ENCODE measurements at regions not wholly inside any gene's neighbourhood (a gene's known extent, or its start where the extent isn't known, plus 50 kb on each side); places are given as distances from the start of the nearest gene placed in this dataset.

DNA sequence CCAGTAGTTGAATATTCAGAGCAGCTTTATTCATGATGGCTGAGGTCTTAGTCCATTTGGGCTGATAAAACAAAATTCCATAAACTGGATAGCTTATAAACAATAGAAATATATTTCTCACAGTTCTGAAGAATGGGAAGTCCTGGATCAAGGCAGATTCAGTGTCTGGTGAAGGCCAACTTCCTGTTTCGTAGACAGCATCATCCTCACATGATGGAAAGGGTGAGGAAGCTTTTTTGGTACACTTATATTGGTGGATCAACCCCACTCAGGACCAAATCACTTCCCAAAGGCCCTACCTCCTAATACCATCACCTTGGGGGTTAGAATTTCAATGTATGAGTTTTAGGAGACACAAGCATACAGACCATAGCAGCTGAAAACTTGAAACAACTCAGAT, 224.2 kb downstream of the CYB561 start:
- Histone ChIP-seq H3K4me3 (ENCODE audit: low read length) (no peak overlapping the region), H2AFZ (ENCODE audit: low read depth, low read length) (no peak overlapping the region), H4K20me1 (ENCODE audit: insufficient read depth) (no peaks in the 10 kb centered on the region), H3F3A (ENCODE audit: insufficient read depth, low read length, poor library complexity, severe bottlenecking) (no peaks in the 10 kb centered on the region), H3K4me2 (ENCODE audit: low read length) (no peak overlapping the region), H3K27me3 (ENCODE audit: insufficient read depth, low read depth, low read length) (no peaks in the 10 kb centered on the region), H3K27ac (ENCODE audit: low read length) (no peak overlapping the region), H3K9me2 (ENCODE audit: insufficient read depth, low read length) (no peaks in the 10 kb centered on the region), H3K9me3 (ENCODE audit: low read length) (no peaks in the 10 kb centered on the region), H3K9ac (ENCODE audit: low read length) (no peak overlapping the region), H3K36me3 (ENCODE audit: insufficient read depth, low read length) (no peaks in the 10 kb centered on the region), H3K79me2 (replicated peaks; ENCODE audit: insufficient read depth, low read length) (no peaks in the 10 kb centered on the region)
- no peak for TF ChIP-seq POLR2AphosphoS5 (IDR thresholded peaks at IDR 0.05)
- TF ChIP-seq, protein P1, sequence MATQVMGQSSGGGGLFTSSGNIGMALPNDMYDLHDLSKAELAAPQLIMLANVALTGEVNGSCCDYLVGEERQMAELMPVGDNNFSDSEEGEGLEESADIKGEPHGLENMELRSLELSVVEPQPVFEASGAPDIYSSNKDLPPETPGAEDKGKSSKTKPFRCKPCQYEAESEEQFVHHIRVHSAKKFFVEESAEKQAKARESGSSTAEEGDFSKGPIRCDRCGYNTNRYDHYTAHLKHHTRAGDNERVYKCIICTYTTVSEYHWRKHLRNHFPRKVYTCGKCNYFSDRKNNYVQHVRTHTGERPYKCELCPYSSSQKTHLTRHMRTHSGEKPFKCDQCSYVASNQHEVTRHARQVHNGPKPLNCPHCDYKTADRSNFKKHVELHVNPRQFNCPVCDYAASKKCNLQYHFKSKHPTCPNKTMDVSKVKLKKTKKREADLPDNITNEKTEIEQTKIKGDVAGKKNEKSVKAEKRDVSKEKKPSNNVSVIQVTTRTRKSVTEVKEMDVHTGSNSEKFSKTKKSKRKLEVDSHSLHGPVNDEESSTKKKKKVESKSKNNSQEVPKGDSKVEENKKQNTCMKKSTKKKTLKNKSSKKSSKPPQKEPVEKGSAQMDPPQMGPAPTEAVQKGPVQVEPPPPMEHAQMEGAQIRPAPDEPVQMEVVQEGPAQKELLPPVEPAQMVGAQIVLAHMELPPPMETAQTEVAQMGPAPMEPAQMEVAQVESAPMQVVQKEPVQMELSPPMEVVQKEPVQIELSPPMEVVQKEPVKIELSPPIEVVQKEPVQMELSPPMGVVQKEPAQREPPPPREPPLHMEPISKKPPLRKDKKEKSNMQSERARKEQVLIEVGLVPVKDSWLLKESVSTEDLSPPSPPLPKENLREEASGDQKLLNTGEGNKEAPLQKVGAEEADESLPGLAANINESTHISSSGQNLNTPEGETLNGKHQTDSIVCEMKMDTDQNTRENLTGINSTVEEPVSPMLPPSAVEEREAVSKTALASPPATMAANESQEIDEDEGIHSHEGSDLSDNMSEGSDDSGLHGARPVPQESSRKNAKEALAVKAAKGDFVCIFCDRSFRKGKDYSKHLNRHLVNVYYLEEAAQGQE (IDR thresholded peaks at IDR 0.05; ENCODE audit: borderline replicate concordance) = no peak
- no peak for TF ChIP-seq EZH2 (IDR thresholded peaks at IDR 0.05; ENCODE audit: borderline replicate concordance, insufficient read depth, low read length, poor library complexity, severe bottlenecking)
- no peak for TF ChIP-seq TAF1 (IDR thresholded peaks at IDR 0.05; ENCODE audit: low read depth)
- TF ChIP-seq MXI1 (conservative IDR thresholded peaks at IDR 0.05; ENCODE audit: poor library complexity, severe bottlenecking) = no peak
- TF ChIP-seq EP300 (conservative IDR thresholded peaks at IDR 0.05; ENCODE audit: poor library complexity, severe bottlenecking) = no peak
- TF ChIP-seq, protein P2, sequence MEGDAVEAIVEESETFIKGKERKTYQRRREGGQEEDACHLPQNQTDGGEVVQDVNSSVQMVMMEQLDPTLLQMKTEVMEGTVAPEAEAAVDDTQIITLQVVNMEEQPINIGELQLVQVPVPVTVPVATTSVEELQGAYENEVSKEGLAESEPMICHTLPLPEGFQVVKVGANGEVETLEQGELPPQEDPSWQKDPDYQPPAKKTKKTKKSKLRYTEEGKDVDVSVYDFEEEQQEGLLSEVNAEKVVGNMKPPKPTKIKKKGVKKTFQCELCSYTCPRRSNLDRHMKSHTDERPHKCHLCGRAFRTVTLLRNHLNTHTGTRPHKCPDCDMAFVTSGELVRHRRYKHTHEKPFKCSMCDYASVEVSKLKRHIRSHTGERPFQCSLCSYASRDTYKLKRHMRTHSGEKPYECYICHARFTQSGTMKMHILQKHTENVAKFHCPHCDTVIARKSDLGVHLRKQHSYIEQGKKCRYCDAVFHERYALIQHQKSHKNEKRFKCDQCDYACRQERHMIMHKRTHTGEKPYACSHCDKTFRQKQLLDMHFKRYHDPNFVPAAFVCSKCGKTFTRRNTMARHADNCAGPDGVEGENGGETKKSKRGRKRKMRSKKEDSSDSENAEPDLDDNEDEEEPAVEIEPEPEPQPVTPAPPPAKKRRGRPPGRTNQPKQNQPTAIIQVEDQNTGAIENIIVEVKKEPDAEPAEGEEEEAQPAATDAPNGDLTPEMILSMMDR (IDR thresholded peaks at IDR 0.05; ENCODE audit: poor library complexity, severe bottlenecking) = no peak

DNA sequence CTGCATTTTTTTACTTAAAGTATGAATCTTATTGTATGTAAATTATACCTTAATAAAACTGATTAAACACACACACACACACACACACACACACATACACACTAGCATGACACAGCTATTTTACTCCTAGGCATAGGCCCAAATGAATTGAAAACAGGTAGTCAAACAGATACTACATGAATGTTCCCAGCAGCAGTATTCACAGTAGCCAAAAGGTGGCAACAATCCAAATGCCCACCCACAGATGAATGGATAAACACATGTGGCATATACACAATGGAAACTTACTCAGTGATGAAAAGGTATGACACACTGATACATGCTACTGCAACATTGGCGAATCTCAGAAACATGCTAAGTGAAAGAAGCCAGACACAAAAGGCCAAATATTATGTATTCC, 223.5 kb downstream of the CYB561 start:
- Histone ChIP-seq H3K79me2 (replicated peaks; ENCODE audit: insufficient read depth, low read length) (no peaks in the 10 kb centered on the region), H3K36me3 (ENCODE audit: insufficient read depth, low read length) (no peaks in the 10 kb centered on the region), H3K9me3 (ENCODE audit: low read length) (no peaks in the 10 kb centered on the region), H3K9me2 (ENCODE audit: insufficient read depth, low read length) (no peaks in the 10 kb centered on the region), H4K20me1 (ENCODE audit: insufficient read depth) (no peaks in the 10 kb centered on the region), H2AFZ (ENCODE audit: low read depth, low read length) (no peak overlapping the region), H3K27me3 (ENCODE audit: insufficient read depth, low read depth, low read length) (no peaks in the 10 kb centered on the region), H3K27ac (ENCODE audit: low read length) (no peak overlapping the region), H3K4me2 (ENCODE audit: low read length) (no peak overlapping the region), H3F3A (ENCODE audit: insufficient read depth, low read length, poor library complexity, severe bottlenecking) (no peaks in the 10 kb centered on the region), H3K4me3 (ENCODE audit: low read length) (no peak overlapping the region), H3K9ac (ENCODE audit: low read length) (no peak overlapping the region)
- TF ChIP-seq RAD21 (conservative IDR thresholded peaks at IDR 0.05) (no peak), TAF1 (IDR thresholded peaks at IDR 0.05; ENCODE audit: low read depth) (no peak), EP300 (conservative IDR thresholded peaks at IDR 0.05; ENCODE audit: poor library complexity, severe bottlenecking) (no peak), EZH2 (IDR thresholded peaks at IDR 0.05; ENCODE audit: borderline replicate concordance, insufficient read depth, low read length, poor library complexity, severe bottlenecking) (no peak), POLR2AphosphoS5 (IDR thresholded peaks at IDR 0.05) (no peak), SMC3 (conservative IDR thresholded peaks at IDR 0.05; ENCODE audit: poor library complexity) (no peak), MXI1 (conservative IDR thresholded peaks at IDR 0.05; ENCODE audit: poor library complexity, severe bottlenecking) (no peak)
- TF ChIP-seq, protein P1 (IDR thresholded peaks at IDR 0.05; ENCODE audit: borderline replicate concordance) = no peak
- TF ChIP-seq, protein P2 (IDR thresholded peaks at IDR 0.05; ENCODE audit: poor library complexity, severe bottlenecking) = no peak
